HepG2 (cell line): ENCODE measurements at regions not wholly inside any gene's neighbourhood (a gene's known extent, or its start where the extent isn't known, plus 50 kb on each side); places are given as distances from the start of the nearest gene placed in this dataset.

Experiments used
- ATAC-seq: fragments of 200-7000 bp; cut with Tn5 transposase; 3 replicates; pipeline ENCODE4 v1.9.1; 2020; ENCODE audit warnings: mild to moderate bottlenecking, moderate library complexity
- BruUV-seq: library from RNA; stranded (reverse); fragments of 400-500 nt; replicated peaks from 2 replicates; lab custom pipeline; 2021; lab: Mats Ljungman, UMichigan
- CTCF ChIA-PET: fragments of 300-600 bp; formaldehyde crosslinking; extraction: SDS; loops from one replicate; lab custom pipeline; 2021; ENCODE audit warnings: low total read pairs, inconsistent platforms, low intra/inter-chr PET ratio; lab: Yijun Ruan, JAX
- POLR2A ChIA-PET: fragments of 350-600 bp; sonication (Branson Sonifier 250); formaldehyde crosslinking; loops from one replicate; lab custom pipeline; 2020; ENCODE audit warnings: antibody characterized with exemption, inconsistent platforms; lab: Yijun Ruan, JAX
- DNase-seq: peaks from one replicate; pipeline ENCODE4 v3.0.0-alpha.2; 2015; ENCODE audit warnings: low spot score
- FAIRE-seq: peaks from 3 replicates; lab custom pipeline; 2011; peaks lifted over from hg19 to GRCh38; lab: Jason Lieb, UNC
- H2AFZ ChIP-seq: one replicate; pipeline ENCODE4 v1.6.1; 2011; ENCODE audit warnings: low read length, inconsistent platforms
- H3K27ac ChIP-seq: fragments of 300-600 bp; 3 replicates; pipeline ENCODE4 v1.8.0; 2011; ENCODE audit warnings: mixed run types, mild to moderate bottlenecking, mixed read lengths, low read length, inconsistent platforms; ENCODE audit not compliant: insufficient read depth; ENCODE audit errors: extremely low read length
- H3K27me3 ChIP-seq, 2 experiments: fragments of 200-600 bp in 1 of 2; 2 replicates in 1 of 2; 3 replicates in 1 of 2; pipeline versions ENCODE4 v1.6.0 to v1.8.0; 2011; ENCODE audit warnings: low read length in 2 of 2, mild to moderate bottlenecking in 2 of 2, moderate library complexity in 2 of 2, inconsistent platforms in 1 of 2; ENCODE audit not compliant: insufficient read depth in 2 of 2, control insufficient read depth in 1 of 2
- H3K36me3 ChIP-seq, 2 experiments: fragments of 200-600 bp in 1 of 2; replicated peaks in 1 of 2; 2 replicates in 1 of 2; 3 replicates in 1 of 2; pipeline versions ENCODE4 v1.5.1 to v1.8.0; 2011; ENCODE audit warnings: low read length in 2 of 2, inconsistent platforms in 1 of 2; ENCODE audit not compliant: insufficient read depth in 2 of 2, control insufficient read depth in 1 of 2
- H3K4me1 ChIP-seq: 2 replicates; pipeline ENCODE4 v1.5.1; 2012; ENCODE audit warnings: low read length, inconsistent platforms; ENCODE audit not compliant: insufficient read depth
- H3K4me2 ChIP-seq: 2 replicates; pipeline ENCODE4 v1.6.0; 2011; ENCODE audit warnings: low read depth, low read length, inconsistent platforms
- H3K4me3 ChIP-seq, 3 experiments: fragments of 200-600 bp in 1 of 3; sonication (generic), shearing (Covaris generic) in 1 of 3; replicated peaks in 1 of 3; 2 replicates each; pipeline ENCODE4 v1.5.1; 2011 to 2016; ENCODE audit warnings: low read length in 3 of 3, inconsistent platforms in 2 of 3, low read depth in 2 of 3, mild to moderate bottlenecking in 2 of 3, control low read depth in 1 of 3, mixed read lengths in 1 of 3; ENCODE audit not compliant: insufficient read depth in 1 of 3
- H3K79me2 ChIP-seq: one replicate; pipeline ENCODE4 v1.6.1; 2011; ENCODE audit warnings: low read length, inconsistent platforms; ENCODE audit not compliant: insufficient read depth
- H3K9ac ChIP-seq: 2 replicates; pipeline ENCODE4 v1.6.0; 2011; ENCODE audit warnings: mild to moderate bottlenecking, low read depth, low read length, inconsistent platforms; ENCODE audit not compliant: insufficient read depth
- H3K9me3 ChIP-seq: 2 replicates; pipeline ENCODE4 v1.5.1; 2012; ENCODE audit warnings: mild to moderate bottlenecking, low read length
- H4K20me1 ChIP-seq: 2 replicates; pipeline ENCODE4 v1.6.0; 2011; ENCODE audit warnings: inconsistent platforms, mild to moderate bottlenecking, low read length, moderate library complexity; ENCODE audit not compliant: insufficient read depth
- CSRNP2 ChIP-seq: sonication (generic); formaldehyde crosslinking; conservative IDR thresholded peaks from 2 replicates; pipeline ENCODE4 v1.8.0; 2022; ENCODE audit warnings: low read depth, missing genetic modification reagents
- FOXK1 ChIP-seq: sonication (generic); formaldehyde crosslinking; IDR thresholded peaks from 2 replicates; pipeline ENCODE4 v1.4.0; 2020; ENCODE audit warnings: low read depth, missing genetic modification reagents, borderline replicate concordance
- GPBP1L1 ChIP-seq: sonication (generic); formaldehyde crosslinking; IDR thresholded peaks from 2 replicates; pipeline ENCODE4 v1.5.0; 2020; ENCODE audit warnings: mild to moderate bottlenecking, missing genetic modification reagents
- HNRNPL ChIP-seq: fragments of 200-400 bp; formaldehyde crosslinking; IDR thresholded peaks from 2 replicates; pipeline ENCODE4 v1.6.1; 2017; ENCODE audit warnings: mild to moderate bottlenecking, low read depth, low read length
- KDM3A ChIP-seq: IDR thresholded peaks from 2 replicates; pipeline ENCODE4 v1.6.1; 2018; ENCODE audit warnings: low read depth, missing compliant biosample characterization
- KDM6A ChIP-seq: IDR thresholded peaks from 2 replicates; pipeline ENCODE4 v1.6.1; 2016; ENCODE audit warnings: low read depth
- MTA1 ChIP-seq: sonication (generic); formaldehyde crosslinking; IDR thresholded peaks from 2 replicates; pipeline ENCODE4 v1.4.0; 2020; ENCODE audit warnings: missing genetic modification reagents, mild to moderate bottlenecking, borderline replicate concordance
- MYNN ChIP-seq: sonication (generic); formaldehyde crosslinking; IDR thresholded peaks from 2 replicates; pipeline ENCODE4 v1.4.0; 2020; ENCODE audit warnings: mild to moderate bottlenecking, low read depth, missing genetic modification reagents
- NCOA5 ChIP-seq: sonication (generic); formaldehyde crosslinking; IDR thresholded peaks from 2 replicates; pipeline ENCODE4 v1.4.0; 2020; ENCODE audit warnings: missing genetic modification reagents
- NPAS2 ChIP-seq: sonication (generic); formaldehyde crosslinking; IDR thresholded peaks from 2 replicates; pipeline ENCODE4 v1.8.0; 2022; ENCODE audit warnings: mild to moderate bottlenecking, missing genetic modification reagents, borderline replicate concordance
- PHF21A ChIP-seq: sonication (generic); formaldehyde crosslinking; IDR thresholded peaks from 2 replicates; pipeline ENCODE4 v1.5.0; 2020; ENCODE audit warnings: mild to moderate bottlenecking, missing genetic modification reagents
- SMARCC2 ChIP-seq: fragments of 450-650 bp; IDR thresholded peaks from 2 replicates; pipeline ENCODE4 v1.6.1; 2017; ENCODE audit warnings: antibody characterized with exemption, mild to moderate bottlenecking
- ZNF12 ChIP-seq: sonication (generic); formaldehyde crosslinking; IDR thresholded peaks from 2 replicates; pipeline ENCODE4 v1.5.0; 2020; ENCODE audit warnings: missing genetic modification reagents
- ZNF530 ChIP-seq: sonication (generic); formaldehyde crosslinking; IDR thresholded peaks from 2 replicates; pipeline ENCODE4 v1.5.0; 2020; ENCODE audit warnings: low read depth, mild to moderate bottlenecking, missing genetic modification reagents
- ZNF780A ChIP-seq: sonication (generic); formaldehyde crosslinking; IDR thresholded peaks from 2 replicates; pipeline ENCODE4 v1.8.0; 2022; ENCODE audit warnings: mild to moderate bottlenecking, missing genetic modification reagents, moderate library complexity
- ZSCAN21 ChIP-seq: sonication (generic); formaldehyde crosslinking; IDR thresholded peaks from 2 replicates; pipeline ENCODE4 v1.8.0; 2022; ENCODE audit warnings: mild to moderate bottlenecking, missing genetic modification reagents, moderate library complexity, borderline replicate concordance
- ZSCAN31 ChIP-seq: sonication (generic); formaldehyde crosslinking; IDR thresholded peaks from 2 replicates; pipeline ENCODE4 v1.5.0; 2020; ENCODE audit warnings: low read depth, mild to moderate bottlenecking, missing genetic modification reagents
- WGBS: methylation state at CpG from one replicate; pipeline ENCODE4 v1.1.6; 2017; ENCODE audit warnings: low lambda C conversion rate; 5-methylcytosine and 5-hydroxymethylcytosine counted together
- in situ Hi-C: cut with HindIII; loops from 2 replicates; pipeline ENCODE4 v1.10.0; 2017; ENCODE audit warnings: low pct_unique_long_range_greater_than_20kb; ENCODE audit not compliant: extremely low pct_ligation_motif_present
- intact Hi-C: fragments of 100-400 bp; cut with micrococcal nuclease; formaldehyde crosslinking; loops from one replicate; pipeline ENCODE4 v1.10.0; 2022; ENCODE audit not compliant: unreplicated experiment
- TF ChIP-seq, protein P1 (sequence below): sonication (generic); formaldehyde crosslinking; IDR thresholded peaks from 2 replicates; pipeline ENCODE4 v1.4.0; 2020; ENCODE audit warnings: mild to moderate bottlenecking, low read depth, missing genetic modification reagents
- TF ChIP-seq, protein P2 (sequence below): sonication (generic); formaldehyde crosslinking; IDR thresholded peaks from 2 replicates; pipeline ENCODE4 v1.8.1; 2023; ENCODE audit warnings: mild to moderate bottlenecking, missing genetic modification reagents
- TF ChIP-seq, protein P3 (sequence below): sonication (generic); formaldehyde crosslinking; IDR thresholded peaks from 2 replicates; pipeline ENCODE4 v1.4.0; 2020; ENCODE audit warnings: low read depth, mild to moderate bottlenecking, missing genetic modification reagents

DNA sequence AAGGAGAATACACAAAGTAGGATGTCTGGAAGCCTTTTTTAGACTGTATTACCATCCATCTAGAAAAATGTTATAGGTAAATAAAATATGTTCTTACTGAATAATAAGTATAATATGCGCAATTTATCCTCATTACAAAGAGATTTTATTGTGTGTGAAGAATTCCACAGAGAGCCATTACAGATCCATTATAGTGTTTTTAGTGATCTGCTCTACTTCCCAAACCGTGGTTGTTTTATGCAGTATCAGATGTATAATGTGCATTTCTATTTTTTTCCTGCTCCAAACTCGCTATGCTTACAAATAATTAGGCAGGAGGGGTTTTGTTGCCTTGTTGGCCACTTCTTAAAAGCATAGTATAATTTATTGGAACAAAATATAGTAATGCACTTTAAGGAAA lies 447.8 kb downstream of the USP25 start:
- no peaks in the 10 kb centered on the region for H3K36me3 ChIP-seq
- no peak overlapping the region for H3K27ac ChIP-seq
- H3K9ac ChIP-seq, result no peak overlapping the region
- H3K27me3 ChIP-seq, result no peaks in the 10 kb centered on the region
- ChIA-PET CTCF (no interaction called here), POLR2A (no interaction called here)
- no peak for ATAC-seq
- FAIRE-seq, result no peak
- BruUV-seq, result no TSS peak
- no peaks in the 10 kb centered on the region for H3K79me2 ChIP-seq
- no peaks in the 10 kb centered on the region for H3K9me3 ChIP-seq
- in situ Hi-C loops (no loop called here), intact Hi-C loops (no loop called here)
- H3K4me2 ChIP-seq, result no peak overlapping the region
- H3K4me1 ChIP-seq, result no peaks in the 10 kb centered on the region
- TF ChIP-seq PHF21A, result no peak
- TF ChIP-seq MTA1 (CRISPR knock-in tag), result no peak
- TF ChIP-seq, protein P1, sequence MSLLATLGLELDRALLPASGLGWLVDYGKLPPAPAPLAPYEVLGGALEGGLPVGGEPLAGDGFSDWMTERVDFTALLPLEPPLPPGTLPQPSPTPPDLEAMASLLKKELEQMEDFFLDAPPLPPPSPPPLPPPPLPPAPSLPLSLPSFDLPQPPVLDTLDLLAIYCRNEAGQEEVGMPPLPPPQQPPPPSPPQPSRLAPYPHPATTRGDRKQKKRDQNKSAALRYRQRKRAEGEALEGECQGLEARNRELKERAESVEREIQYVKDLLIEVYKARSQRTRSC, result no peak
- TF ChIP-seq ZNF12 (CRISPR knock-in tag), result no peak
- TF ChIP-seq ZSCAN31, result no peak
- TF ChIP-seq KDM6A (CRISPR knock-in tag), result no peak
- no peak for TF ChIP-seq ZNF780A (CRISPR knock-in tag)
- no peak for TF ChIP-seq GPBP1L1 (CRISPR knock-in tag)
- no peak for TF ChIP-seq NPAS2
- TF ChIP-seq, protein P2, sequence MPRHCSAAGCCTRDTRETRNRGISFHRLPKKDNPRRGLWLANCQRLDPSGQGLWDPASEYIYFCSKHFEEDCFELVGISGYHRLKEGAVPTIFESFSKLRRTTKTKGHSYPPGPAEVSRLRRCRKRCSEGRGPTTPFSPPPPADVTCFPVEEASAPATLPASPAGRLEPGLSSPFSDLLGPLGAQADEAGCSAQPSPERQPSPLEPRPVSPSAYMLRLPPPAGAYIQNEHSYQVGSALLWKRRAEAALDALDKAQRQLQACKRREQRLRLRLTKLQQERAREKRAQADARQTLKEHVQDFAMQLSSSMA, result no peak
- TF ChIP-seq CSRNP2 (CRISPR knock-in tag), result no peak
- TF ChIP-seq MYNN, result no peak
- no peak for TF ChIP-seq ZNF530 (CRISPR knock-in tag)
- no peak for TF ChIP-seq FOXK1 (CRISPR knock-in tag)
- no peak for TF ChIP-seq HNRNPL
- TF ChIP-seq, protein P3, sequence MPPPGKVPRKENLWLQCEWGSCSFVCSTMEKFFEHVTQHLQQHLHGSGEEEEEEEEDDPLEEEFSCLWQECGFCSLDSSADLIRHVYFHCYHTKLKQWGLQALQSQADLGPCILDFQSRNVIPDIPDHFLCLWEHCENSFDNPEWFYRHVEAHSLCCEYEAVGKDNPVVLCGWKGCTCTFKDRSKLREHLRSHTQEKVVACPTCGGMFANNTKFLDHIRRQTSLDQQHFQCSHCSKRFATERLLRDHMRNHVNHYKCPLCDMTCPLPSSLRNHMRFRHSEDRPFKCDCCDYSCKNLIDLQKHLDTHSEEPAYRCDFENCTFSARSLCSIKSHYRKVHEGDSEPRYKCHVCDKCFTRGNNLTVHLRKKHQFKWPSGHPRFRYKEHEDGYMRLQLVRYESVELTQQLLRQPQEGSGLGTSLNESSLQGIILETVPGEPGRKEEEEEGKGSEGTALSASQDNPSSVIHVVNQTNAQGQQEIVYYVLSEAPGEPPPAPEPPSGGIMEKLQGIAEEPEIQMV (CRISPR knock-in tag), result no peak
- no peak for TF ChIP-seq ZSCAN21
- no peak for TF ChIP-seq KDM3A (CRISPR knock-in tag)
- no peak for TF ChIP-seq NCOA5 (CRISPR knock-in tag)
- no peak for TF ChIP-seq SMARCC2
- H3K4me3 ChIP-seq, result no peak overlapping the region
- no peak for DNase-seq
- no peak overlapping the region for H2AFZ ChIP-seq
- no peaks in the 10 kb centered on the region for H4K20me1 ChIP-seq
- WGBS, result 26% methylated on average over 3 of the region's 3 CpGs
